NCI-H2029 treated with DMSO at 0.1 percent for 48 hours (cell line): ENCODE measurements at regions not wholly inside any gene's neighbourhood (a gene's known extent, or its start where the extent isn't known, plus 50 kb on each side); places are given as distances from the start of the nearest gene placed in this dataset.

Experiments
- DNase-seq: peaks from one replicate; lab custom pipeline; 2025; lab: John Stamatoyannopoulos, UW

GRCh38 chr13:37164635-37165034 is 59.2 kb upstream of the CSNK1A1L start:
- DNase-seq, result no peak

- DNase-seq, result no peak
Observed at GRCh38 chr13:37163641-37164265, 58.3 kb upstream of the CSNK1A1L start.

GRCh38 chr13:37158481-37158880 is 53.0 kb upstream of the CSNK1A1L start:
- DNase-seq, result no peak

GRCh38 chr13:37155613-37156097 is 50.2 kb upstream of the CSNK1A1L start:
- peak; percentile 11 for DNase-seq
